ENCODE measurements at regions not wholly inside any gene's neighbourhood (a gene's known extent, or its start where the extent isn't known, plus 50 kb on each side); places are given as distances from the start of the nearest gene placed in this dataset.
"Not testable (repeated sequence)": the region's sequence is repeated elsewhere in the genome, so short reads cannot be mapped to it uniquely, and the experiment has no call there.

DNA sequence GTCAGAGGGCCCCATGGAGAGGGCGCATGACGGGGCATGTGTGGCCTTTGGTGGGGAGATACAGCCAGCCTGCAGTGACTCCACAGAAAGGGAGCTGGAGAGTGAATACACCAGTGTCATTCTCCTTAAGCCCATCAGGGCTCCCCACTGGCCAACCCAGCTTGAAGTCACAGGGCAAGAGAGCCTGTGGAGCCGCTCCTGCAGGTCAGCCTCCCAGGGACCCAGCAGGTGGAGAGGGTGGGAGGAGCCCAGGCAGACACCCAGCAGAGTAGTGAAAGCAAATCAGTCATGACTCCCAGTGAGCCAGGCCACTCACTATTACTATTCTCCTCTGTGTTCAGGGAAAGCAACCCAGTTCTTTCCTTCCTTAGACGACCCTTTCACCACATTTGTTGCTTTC, 110.0 kb upstream of the CPM start:
- no peak overlapping the region for H3K4me3 ChIP-seq (ENCODE audit: low read depth, low read length)
- TF ChIP-seq, protein P1, sequence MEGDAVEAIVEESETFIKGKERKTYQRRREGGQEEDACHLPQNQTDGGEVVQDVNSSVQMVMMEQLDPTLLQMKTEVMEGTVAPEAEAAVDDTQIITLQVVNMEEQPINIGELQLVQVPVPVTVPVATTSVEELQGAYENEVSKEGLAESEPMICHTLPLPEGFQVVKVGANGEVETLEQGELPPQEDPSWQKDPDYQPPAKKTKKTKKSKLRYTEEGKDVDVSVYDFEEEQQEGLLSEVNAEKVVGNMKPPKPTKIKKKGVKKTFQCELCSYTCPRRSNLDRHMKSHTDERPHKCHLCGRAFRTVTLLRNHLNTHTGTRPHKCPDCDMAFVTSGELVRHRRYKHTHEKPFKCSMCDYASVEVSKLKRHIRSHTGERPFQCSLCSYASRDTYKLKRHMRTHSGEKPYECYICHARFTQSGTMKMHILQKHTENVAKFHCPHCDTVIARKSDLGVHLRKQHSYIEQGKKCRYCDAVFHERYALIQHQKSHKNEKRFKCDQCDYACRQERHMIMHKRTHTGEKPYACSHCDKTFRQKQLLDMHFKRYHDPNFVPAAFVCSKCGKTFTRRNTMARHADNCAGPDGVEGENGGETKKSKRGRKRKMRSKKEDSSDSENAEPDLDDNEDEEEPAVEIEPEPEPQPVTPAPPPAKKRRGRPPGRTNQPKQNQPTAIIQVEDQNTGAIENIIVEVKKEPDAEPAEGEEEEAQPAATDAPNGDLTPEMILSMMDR (IDR thresholded peaks at IDR 0.05; ENCODE audit: borderline replicate concordance, insufficient read depth, low read depth, low read length), result no peak

- no peak overlapping the region for H3K4me3 ChIP-seq (ENCODE audit: low read depth, low read length)
- TF ChIP-seq, protein P1 (IDR thresholded peaks at IDR 0.05; ENCODE audit: borderline replicate concordance, insufficient read depth, low read depth, low read length), result no peak
Measured at GRCh38 chr12:69044887-69045286, 111.9 kb upstream of the CPM start.

GRCh38 chr12:69045430-69045829, 112.5 kb upstream of the CPM start:
- TF ChIP-seq, protein P1 (IDR thresholded peaks at IDR 0.05; ENCODE audit: borderline replicate concordance, insufficient read depth, low read depth, low read length), result no peak
- no peak overlapping the region for H3K4me3 ChIP-seq (ENCODE audit: low read depth, low read length)

- TF ChIP-seq, protein P1 (IDR thresholded peaks at IDR 0.05; ENCODE audit: borderline replicate concordance, insufficient read depth, low read depth, low read length), result no peak
Measured at GRCh38 chr12:69046363-69046762, 113.4 kb upstream of the CPM start.

GRCh38 chr12:69046920-69047319, 113.9 kb upstream of the CPM start:
- TF ChIP-seq, protein P1 (IDR thresholded peaks at IDR 0.05; ENCODE audit: borderline replicate concordance, insufficient read depth, low read depth, low read length), result no peak
- no peak overlapping the region for H3K4me3 ChIP-seq (ENCODE audit: low read depth, low read length)

More at GRCh38 chr12:69046363-69046762, 113.4 kb upstream of the CPM start:
- H3K4me3 ChIP-seq (ENCODE audit: low read depth, low read length), result no peak overlapping the region

- TF ChIP-seq, protein P1 (IDR thresholded peaks at IDR 0.05; ENCODE audit: borderline replicate concordance, insufficient read depth, low read depth, low read length), result no peak
- no peak overlapping the region for H3K4me3 ChIP-seq (ENCODE audit: low read depth, low read length)
Measured at GRCh38 chr12:69047990-69048389, 115.0 kb upstream of the CPM start.

DNA sequence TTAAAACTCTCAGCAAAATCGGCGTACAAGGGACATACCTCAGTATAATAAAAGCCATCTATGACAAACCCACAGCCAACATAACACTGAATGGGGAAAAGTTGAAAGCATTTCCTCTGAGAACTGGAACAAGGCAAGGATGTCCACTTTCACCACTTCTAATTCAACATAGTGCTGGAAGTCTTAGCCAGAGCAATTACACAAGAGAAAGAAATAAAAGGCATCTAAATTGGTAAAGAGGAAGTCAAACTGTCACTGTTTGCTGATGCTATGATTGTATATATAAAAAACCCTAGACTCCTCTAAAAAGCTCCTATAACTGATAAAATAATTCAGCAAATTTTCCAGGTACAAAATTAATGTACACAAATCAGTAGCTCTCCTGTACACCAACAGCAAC, 116.9 kb upstream of the CPM start:
- H3K4me3 ChIP-seq (ENCODE audit: low read depth, low read length), result not testable (repeated sequence)

Data from GM12875 (cell line).